A673 (cell line): ENCODE measurements at regions not wholly inside any gene's neighbourhood (a gene's known extent, or its start where the extent isn't known, plus 50 kb on each side); places are given as distances from the start of the nearest gene placed in this dataset.

Experiments
- BruUV-seq: library from RNA; stranded (reverse); fragments of 400-500 nt; replicated peaks from 2 replicates; lab custom pipeline; 2021; lab: Mats Ljungman, UMichigan
- CTCF ChIA-PET: fragments of 300-600 bp; sonication (Branson Sonifier 250); formaldehyde crosslinking; loops from one replicate; lab custom pipeline; 2022; ENCODE audit warnings: antibody characterized with exemption; lab: Charles Lee
- POLR2A ChIA-PET: fragments of 300-600 bp; sonication (Branson Sonifier 250); formaldehyde crosslinking; loops from one replicate; lab custom pipeline; 2022; ENCODE audit warnings: antibody characterized with exemption; ENCODE audit not compliant: low non-redundant PET; lab: Charles Lee
- DNase-seq: peaks from one replicate; pipeline ENCODE4 v3.0.0-alpha.2; 2015; ENCODE audit warnings: low spot score
- H3K27ac ChIP-seq: fragments of 200-600 bp; sonication (generic); 2 replicates; pipeline ENCODE4 v1.5.1; 2016; ENCODE audit warnings: mixed run types, low read depth, mild to moderate bottlenecking, mixed read lengths, antibody characterized with exemption, low read length; ENCODE audit not compliant: poor library complexity, severe bottlenecking
- H3K27me3 ChIP-seq: fragments of 200-600 bp; sonication (generic); replicated peaks from 2 replicates; pipeline ENCODE4 v1.6.1; 2017; ENCODE audit warnings: mixed run types, low read depth, mild to moderate bottlenecking, mixed read lengths, antibody characterized with exemption, low read length; ENCODE audit not compliant: insufficient read depth, poor library complexity
- H3K36me3 ChIP-seq: fragments of 200-600 bp; sonication (generic); 2 replicates; pipeline ENCODE4 v1.6.1; 2016; ENCODE audit warnings: mixed run types, mild to moderate bottlenecking, mixed read lengths, antibody characterized with exemption, low read length; ENCODE audit not compliant: insufficient read depth, poor library complexity, severe bottlenecking
- H3K4me1 ChIP-seq: fragments of 200-600 bp; sonication (generic); 2 replicates; pipeline ENCODE4 v1.6.1; 2017; ENCODE audit warnings: mixed run types, mild to moderate bottlenecking, mixed read lengths, antibody characterized with exemption, low read length; ENCODE audit not compliant: insufficient read depth, poor library complexity, severe bottlenecking
- H3K4me3 ChIP-seq: fragments of 200-600 bp; sonication (generic); 2 replicates; pipeline ENCODE4 v1.5.1; 2016; ENCODE audit warnings: low read depth, mixed run types, mild to moderate bottlenecking, mixed read lengths, low read length; ENCODE audit not compliant: poor library complexity, severe bottlenecking
- H3K9me3 ChIP-seq: fragments of 200-600 bp; sonication (generic); 2 replicates; pipeline ENCODE4 v1.6.1; 2016; ENCODE audit warnings: mixed run types, low read depth, mild to moderate bottlenecking, mixed read lengths, antibody characterized with exemption, low read length; ENCODE audit not compliant: poor library complexity, severe bottlenecking
- EZH2 ChIP-seq: fragments of 200-600 bp; sonication (generic); IDR thresholded peaks from 2 replicates; pipeline ENCODE4 v1.6.1; 2017; ENCODE audit warnings: borderline replicate concordance, low read depth, mild to moderate bottlenecking, mixed read lengths, antibody characterized with exemption, low read length; ENCODE audit not compliant: poor library complexity, severe bottlenecking
- intact Hi-C: fragments of 100-400 bp; cut with micrococcal nuclease; formaldehyde crosslinking; loops from one replicate; pipeline ENCODE4 v1.10.0; 2022; ENCODE audit not compliant: unreplicated experiment
- TF ChIP-seq, protein P1 (sequence below): fragments of 300-800, 200-600 bp; sonication (generic); conservative IDR thresholded peaks from 2 replicates; pipeline ENCODE4 v1.5.1; 2017; ENCODE audit warnings: low read depth, mild to moderate bottlenecking, antibody characterized with exemption, low read length, moderate library complexity, mixed read lengths

GRCh38 chr6:88236612-88237360 is 70.6 kb upstream of the CNR1 start:
- Histone ChIP-seq H3K9me3 (peaks cover 7% of the 10 kb centered on the region), H3K4me3 (no peak overlapping the region), H3K4me1 (no peaks in the 10 kb centered on the region), H3K27me3 (no peaks in the 10 kb centered on the region), H3K36me3 (no peaks in the 10 kb centered on the region), H3K27ac (no peak overlapping the region)
- POLR2A ChIA-PET: no interaction called here
- CTCF ChIA-PET: no interaction called here
- TF ChIP-seq, protein P1, sequence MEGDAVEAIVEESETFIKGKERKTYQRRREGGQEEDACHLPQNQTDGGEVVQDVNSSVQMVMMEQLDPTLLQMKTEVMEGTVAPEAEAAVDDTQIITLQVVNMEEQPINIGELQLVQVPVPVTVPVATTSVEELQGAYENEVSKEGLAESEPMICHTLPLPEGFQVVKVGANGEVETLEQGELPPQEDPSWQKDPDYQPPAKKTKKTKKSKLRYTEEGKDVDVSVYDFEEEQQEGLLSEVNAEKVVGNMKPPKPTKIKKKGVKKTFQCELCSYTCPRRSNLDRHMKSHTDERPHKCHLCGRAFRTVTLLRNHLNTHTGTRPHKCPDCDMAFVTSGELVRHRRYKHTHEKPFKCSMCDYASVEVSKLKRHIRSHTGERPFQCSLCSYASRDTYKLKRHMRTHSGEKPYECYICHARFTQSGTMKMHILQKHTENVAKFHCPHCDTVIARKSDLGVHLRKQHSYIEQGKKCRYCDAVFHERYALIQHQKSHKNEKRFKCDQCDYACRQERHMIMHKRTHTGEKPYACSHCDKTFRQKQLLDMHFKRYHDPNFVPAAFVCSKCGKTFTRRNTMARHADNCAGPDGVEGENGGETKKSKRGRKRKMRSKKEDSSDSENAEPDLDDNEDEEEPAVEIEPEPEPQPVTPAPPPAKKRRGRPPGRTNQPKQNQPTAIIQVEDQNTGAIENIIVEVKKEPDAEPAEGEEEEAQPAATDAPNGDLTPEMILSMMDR: no peak
- TF ChIP-seq EZH2: no peak
- no TSS peak for BruUV-seq
- intact Hi-C loops: loop anchor here (5.0 kb wide), 1 partner anchor 309 kb away; no protein-coding TSS in a partner anchor
- DNase-seq: no peak

GRCh38 chr6:88232753-88233152 is 66.6 kb upstream of the CNR1 start:
- no peak for DNase-seq
- Histone ChIP-seq H3K27ac (no peak overlapping the region), H3K36me3 (no peaks in the 10 kb centered on the region), H3K27me3 (no peaks in the 10 kb centered on the region), H3K4me1 (no peaks in the 10 kb centered on the region), H3K4me3 (no peak overlapping the region), H3K9me3 (peaks cover 7% of the 10 kb centered on the region)
- ChIA-PET CTCF (no interaction called here), POLR2A (no interaction called here)
- TF ChIP-seq EZH2: no peak
- TF ChIP-seq, protein P1: no peak
- BruUV-seq: no TSS peak
- intact Hi-C loops: no loop called here

DNA sequence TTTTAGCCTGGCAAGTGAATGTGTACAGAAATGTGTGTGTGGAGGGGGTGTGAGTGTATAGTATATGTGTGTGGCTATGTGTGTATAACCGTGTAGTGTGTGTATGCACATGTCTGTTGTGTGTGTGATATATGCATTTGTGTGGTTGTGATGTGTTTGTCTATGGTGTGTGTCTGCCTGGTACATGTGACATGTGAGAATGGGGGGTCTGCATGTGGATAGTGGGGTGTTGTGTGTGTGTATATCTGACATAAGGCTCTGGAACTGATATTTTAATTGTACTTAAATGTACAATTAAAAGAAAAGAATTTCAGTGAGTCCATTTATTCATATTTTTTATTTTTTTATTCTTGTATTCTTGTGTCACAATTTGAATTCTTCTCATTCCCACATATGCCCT is 57.2 kb upstream of the CNR1 start:
- CTCF ChIA-PET: no interaction called here
- BruUV-seq: no TSS peak
- no peaks in the 10 kb centered on the region for H3K27me3 ChIP-seq
- DNase-seq: no peak
- intact Hi-C loops: no loop called here
- POLR2A ChIA-PET: no interaction called here
- no peaks in the 10 kb centered on the region for H3K36me3 ChIP-seq
- no peaks in the 10 kb centered on the region for H3K4me1 ChIP-seq
- H3K27ac ChIP-seq: no peak overlapping the region
- TF ChIP-seq EZH2: no peak
- TF ChIP-seq, protein P1: no peak
- H3K4me3 ChIP-seq: no peak overlapping the region
- H3K9me3 ChIP-seq: no peaks in the 10 kb centered on the region
